H1 (cell line): ENCODE measurements at regions not wholly inside any gene's neighbourhood (a gene's known extent, or its start where the extent isn't known, plus 50 kb on each side); places are given as distances from the start of the nearest gene placed in this dataset.

Experiments used
- ATF3 ChIP-seq: IDR thresholded peaks from 2 replicates; pipeline ENCODE4 v1.6.1; 2011; ENCODE audit warnings: low read depth, mild to moderate bottlenecking, low read length; ENCODE audit not compliant: insufficient read depth
- CHD7 ChIP-seq: fragments of 300-600 bp; sonication (generic); IDR thresholded peaks from 2 replicates; pipeline ENCODE4 v1.7.1; 2012; ENCODE audit warnings: low read length, moderate library complexity, mild to moderate bottlenecking, inconsistent platforms; ENCODE audit not compliant: insufficient replicate concordance
- CTBP2 ChIP-seq: IDR thresholded peaks from 2 replicates; pipeline ENCODE4 v1.7.0; 2011; ENCODE audit warnings: borderline replicate concordance, mild to moderate bottlenecking, moderate library complexity, mixed read lengths, low read length; ENCODE audit not compliant: insufficient read depth, insufficient read length
- EP300 ChIP-seq, 2 experiments: IDR thresholded peaks; 1 replicate in 1 of 2; 2 replicates in 1 of 2; pipeline ENCODE4 v1.6.1; 2011 to 2012; ENCODE audit warnings: low read depth in 2 of 2, low read length in 2 of 2, mild to moderate bottlenecking in 2 of 2, borderline replicate concordance in 1 of 2, inconsistent platforms in 1 of 2, moderate library complexity in 1 of 2
- EZH2 ChIP-seq: fragments of 200-600 bp; sonication (generic); IDR thresholded peaks from 2 replicates; pipeline ENCODE4 v1.7.1; 2012; ENCODE audit warnings: low read depth, mild to moderate bottlenecking, moderate library complexity, low read length, inconsistent platforms; ENCODE audit not compliant: severe bottlenecking
- HDAC6 ChIP-seq: IDR thresholded peaks from one replicate; pipeline ENCODE4 v1.7.1; 2012; ENCODE audit warnings: low read depth, mild to moderate bottlenecking, inconsistent platforms, low read length, moderate library complexity
- JUN ChIP-seq: IDR thresholded peaks from 2 replicates; pipeline ENCODE4 v1.6.1; 2011; ENCODE audit warnings: low read depth, mild to moderate bottlenecking, improper control_type of control experiment, low read length
- KDM5A ChIP-seq: fragments of 200-600 bp; IDR thresholded peaks from 2 replicates; pipeline ENCODE4 v1.7.1; 2012; ENCODE audit warnings: mild to moderate bottlenecking, low read length, inconsistent platforms, mixed read lengths
- RFX5 ChIP-seq: IDR thresholded peaks from 2 replicates; pipeline ENCODE4 v1.6.1; 2011; ENCODE audit warnings: low read depth, low read length, improper control_type of control experiment, borderline replicate concordance
- TAF1 ChIP-seq: IDR thresholded peaks from 2 replicates; pipeline ENCODE4 v1.6.1; 2011; ENCODE audit warnings: mild to moderate bottlenecking, low read depth, low read length

GRCh38 chr3:31297726-31298298, 234.9 kb upstream of the STT3B start (continued):
- TF ChIP-seq CHD7: no peak
- no peak for TF ChIP-seq ATF3
- no peak for TF ChIP-seq TAF1
- no peak for TF ChIP-seq KDM5A
- no peak for TF ChIP-seq CTBP2
- no peak for TF ChIP-seq HDAC6
- TF ChIP-seq EP300 (IDR thresholded peaks at IDR 0.05; ENCODE audit: borderline replicate concordance in 1 of 2, low read depth in 2 of 2, low read length in 2 of 2): no peak
- no peak for TF ChIP-seq EZH2
- no peak for TF ChIP-seq RFX5
- TF ChIP-seq JUN: no peak
